ENCODE measurements at regions not wholly inside any gene's neighbourhood (a gene's known extent, or its start where the extent isn't known, plus 50 kb on each side); places are given as distances from the start of the nearest gene placed in this dataset.

DNA sequence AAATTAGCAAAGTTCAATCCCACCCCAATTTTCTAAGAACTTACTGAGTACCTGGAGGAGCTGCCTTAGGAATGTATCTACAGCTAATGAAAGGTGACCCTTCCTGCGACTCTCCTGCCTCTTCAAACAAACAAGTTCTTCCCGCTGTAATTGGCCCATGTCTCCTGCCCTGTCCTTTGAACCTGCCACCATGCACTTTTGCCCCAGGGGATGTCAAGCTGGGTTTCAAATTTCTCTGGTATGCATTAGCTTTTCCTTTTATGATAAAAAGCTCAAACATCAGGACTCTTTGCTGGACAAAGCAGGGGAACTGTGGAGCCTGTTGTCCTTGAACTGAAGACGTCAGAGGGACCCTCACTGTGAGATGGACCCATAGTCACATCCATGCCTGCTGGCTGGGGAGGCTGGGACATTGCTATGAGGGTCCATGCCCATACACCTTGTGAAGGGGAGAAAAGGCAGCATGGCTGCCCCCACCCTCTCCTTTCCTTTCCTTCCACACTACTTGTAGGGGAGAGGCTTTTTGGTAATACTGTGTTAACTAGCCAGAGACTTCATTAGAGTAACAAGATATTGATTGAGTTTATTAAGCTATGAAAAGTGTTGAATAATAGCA lies 210.7 kb upstream of the COPS8 start:
- TF ChIP-seq, protein P1, sequence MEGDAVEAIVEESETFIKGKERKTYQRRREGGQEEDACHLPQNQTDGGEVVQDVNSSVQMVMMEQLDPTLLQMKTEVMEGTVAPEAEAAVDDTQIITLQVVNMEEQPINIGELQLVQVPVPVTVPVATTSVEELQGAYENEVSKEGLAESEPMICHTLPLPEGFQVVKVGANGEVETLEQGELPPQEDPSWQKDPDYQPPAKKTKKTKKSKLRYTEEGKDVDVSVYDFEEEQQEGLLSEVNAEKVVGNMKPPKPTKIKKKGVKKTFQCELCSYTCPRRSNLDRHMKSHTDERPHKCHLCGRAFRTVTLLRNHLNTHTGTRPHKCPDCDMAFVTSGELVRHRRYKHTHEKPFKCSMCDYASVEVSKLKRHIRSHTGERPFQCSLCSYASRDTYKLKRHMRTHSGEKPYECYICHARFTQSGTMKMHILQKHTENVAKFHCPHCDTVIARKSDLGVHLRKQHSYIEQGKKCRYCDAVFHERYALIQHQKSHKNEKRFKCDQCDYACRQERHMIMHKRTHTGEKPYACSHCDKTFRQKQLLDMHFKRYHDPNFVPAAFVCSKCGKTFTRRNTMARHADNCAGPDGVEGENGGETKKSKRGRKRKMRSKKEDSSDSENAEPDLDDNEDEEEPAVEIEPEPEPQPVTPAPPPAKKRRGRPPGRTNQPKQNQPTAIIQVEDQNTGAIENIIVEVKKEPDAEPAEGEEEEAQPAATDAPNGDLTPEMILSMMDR (IDR thresholded peaks at IDR 0.05; ENCODE audit: low read depth, low read length), result no peak
- no peak for DNase-seq (ENCODE audit: extremely low read depth, low read depth)

DNA sequence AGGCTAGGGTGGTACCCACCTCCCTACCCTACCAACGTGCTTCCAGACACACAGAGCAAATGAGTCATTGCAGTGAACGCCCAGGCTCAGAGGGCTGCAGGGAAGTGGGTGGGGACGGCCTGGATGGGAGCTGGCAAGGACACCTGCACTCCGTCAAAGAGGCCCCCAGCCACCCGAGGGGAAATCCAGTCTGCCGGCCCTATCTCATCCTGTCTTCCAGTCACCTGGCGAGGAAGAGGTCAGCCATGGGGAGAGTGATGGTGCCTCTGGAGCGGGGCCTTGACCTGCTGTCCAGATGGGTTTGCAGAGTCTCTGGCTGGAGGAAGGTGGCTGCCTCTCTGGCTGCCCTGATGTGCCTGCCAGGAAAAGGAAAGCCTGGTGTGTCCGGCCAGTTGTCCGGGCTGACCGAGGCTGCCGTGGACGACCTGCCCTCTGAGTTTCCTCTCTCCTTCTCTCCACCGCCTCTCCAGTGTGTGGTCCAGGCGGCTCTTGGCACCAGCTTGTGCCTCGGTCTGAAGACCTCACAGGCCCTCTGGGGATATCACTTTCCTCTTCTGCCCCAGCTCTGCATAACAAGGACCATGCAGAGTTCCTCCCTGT lies 209.7 kb upstream of the COPS8 start:
- TF ChIP-seq, protein P1 (IDR thresholded peaks at IDR 0.05; ENCODE audit: low read depth, low read length), result no peak
- no peak for DNase-seq (ENCODE audit: extremely low read depth, low read depth)

DNA sequence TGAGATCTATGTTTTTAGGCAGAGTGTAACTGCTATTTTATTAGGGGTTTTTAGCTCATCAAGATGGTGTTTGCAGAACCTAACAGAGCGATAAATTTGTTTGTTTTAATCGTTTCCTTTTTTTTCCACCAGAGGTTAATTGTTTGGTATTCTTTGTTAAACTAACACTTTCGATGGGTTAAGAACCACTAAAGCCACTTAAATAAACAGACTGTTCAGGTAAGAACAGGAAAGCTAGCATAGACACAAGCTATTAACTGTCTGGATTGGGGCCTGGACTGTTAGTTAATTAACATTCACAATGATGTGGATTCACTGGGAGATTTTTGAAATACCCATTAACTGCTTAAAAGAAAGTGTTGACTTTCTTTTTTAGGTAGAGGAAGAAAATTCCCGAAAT lies 209.0 kb upstream of the COPS8 start:
- TF ChIP-seq, protein P1 (IDR thresholded peaks at IDR 0.05; ENCODE audit: low read depth, low read length), result no peak
- DNase-seq (ENCODE audit: extremely low read depth, low read depth), result no peak

DNA sequence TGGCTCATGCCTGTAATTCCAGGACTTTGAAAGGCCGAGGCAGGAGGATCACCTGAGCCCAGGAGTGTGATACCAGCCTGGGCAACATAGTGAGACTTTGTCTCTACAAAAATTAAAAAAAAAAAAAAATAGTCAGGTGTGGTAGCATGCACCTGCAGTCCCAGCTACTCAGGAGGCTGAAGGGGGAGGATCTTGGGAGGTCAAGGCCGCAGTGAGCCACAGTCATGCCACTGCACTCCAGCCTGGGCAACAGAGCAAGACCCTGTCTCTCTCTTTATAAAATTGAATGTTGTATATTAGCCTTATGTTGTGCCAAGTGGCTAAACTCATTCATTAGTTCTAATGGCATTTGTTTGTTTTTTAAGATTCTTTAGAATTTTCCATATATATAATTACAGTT lies 207.7 kb upstream of the COPS8 start:
- TF ChIP-seq, protein P1 (IDR thresholded peaks at IDR 0.05; ENCODE audit: low read depth, low read length), result no peak
- DNase-seq (ENCODE audit: extremely low read depth, low read depth), result no peak

DNA sequence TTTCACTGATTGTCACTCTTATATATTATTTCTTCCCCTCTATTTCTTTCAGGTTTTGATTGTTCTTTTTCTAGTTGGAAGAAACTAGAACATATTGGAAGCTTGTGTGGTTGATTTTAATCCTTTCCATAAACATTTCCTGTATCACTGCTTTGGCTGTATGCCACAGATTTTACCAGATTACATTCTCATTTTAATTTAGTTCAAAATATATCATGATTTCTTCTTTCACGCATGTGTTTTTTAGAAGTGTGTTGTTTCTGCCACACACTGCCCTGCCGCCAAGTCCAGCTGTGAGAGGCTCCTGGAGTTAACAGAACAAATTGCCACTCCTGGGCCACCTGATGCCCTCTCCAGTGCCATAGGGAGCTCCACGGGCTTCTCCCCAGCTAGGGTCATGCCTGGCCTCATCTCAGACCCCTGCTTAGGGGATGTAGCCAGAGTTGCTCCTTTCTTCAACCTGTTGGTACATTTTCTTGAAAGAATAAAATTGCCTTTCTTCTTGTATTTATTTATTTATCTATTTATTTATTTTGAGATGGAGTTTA lies 206.2 kb upstream of the COPS8 start:
- DNase-seq (ENCODE audit: extremely low read depth, low read depth), result no peak
- TF ChIP-seq, protein P1 (IDR thresholded peaks at IDR 0.05; ENCODE audit: low read depth, low read length), result no peak

DNA sequence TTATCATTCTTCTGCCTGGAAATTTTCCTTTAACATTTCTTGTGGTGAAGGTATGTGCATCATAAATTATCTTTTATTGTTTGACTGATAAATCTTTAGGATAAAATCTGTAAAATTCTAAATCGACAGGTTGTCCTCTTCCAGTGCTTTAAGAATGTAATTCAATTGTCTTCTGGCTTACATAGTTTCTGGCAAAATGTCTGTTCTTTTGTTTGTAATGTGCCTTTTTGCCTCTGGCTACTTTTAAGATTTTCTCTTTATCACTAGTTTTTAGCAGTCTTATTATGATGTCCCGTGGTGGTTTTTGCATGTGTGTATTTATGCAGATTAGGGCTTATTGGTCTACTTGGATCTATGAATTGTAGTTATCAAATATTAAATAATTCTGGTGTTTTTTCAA lies 203.6 kb upstream of the COPS8 start:
- TF ChIP-seq, protein P1 (IDR thresholded peaks at IDR 0.05; ENCODE audit: low read depth, low read length), result no peak
- DNase-seq (ENCODE audit: extremely low read depth, low read depth), result no peak

DNA sequence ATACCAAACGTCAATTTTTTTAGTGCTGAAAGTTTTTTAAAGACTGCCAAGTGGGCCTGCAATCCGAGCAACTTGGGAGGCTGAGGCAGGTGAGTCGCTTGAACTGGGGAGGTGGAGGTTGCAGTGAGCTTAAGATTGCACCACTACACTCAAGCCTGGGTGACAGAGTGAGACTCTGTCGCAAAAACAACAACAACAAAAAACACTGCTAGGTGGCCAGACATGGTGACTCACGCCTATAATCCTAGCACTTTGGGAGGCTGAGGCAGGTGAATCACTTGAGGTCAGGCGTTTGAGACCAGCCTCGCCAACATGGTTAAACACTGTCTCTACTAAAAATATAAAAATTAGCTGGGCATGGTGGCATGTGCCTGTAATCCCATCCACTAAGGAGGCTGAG lies 202.8 kb upstream of the COPS8 start:
- TF ChIP-seq, protein P1 (IDR thresholded peaks at IDR 0.05; ENCODE audit: low read depth, low read length), result no peak
- no peak for DNase-seq (ENCODE audit: extremely low read depth, low read depth)

Data from AG09319 (cell line).